Right lobe of liver (tissue), 4 donors: ENCODE measurements at regions not wholly inside any gene's neighbourhood (a gene's known extent, or its start where the extent isn't known, plus 50 kb on each side); places are given as distances from the start of the nearest gene placed in this dataset.

Experiments used
- POLR2A ChIP-seq: fragments of 450-650 bp; IDR thresholded peaks from one replicate; pipeline ENCODE4 v1.6.1; 2017; ENCODE audit warnings: antibody characterized with exemption, mild to moderate bottlenecking
- TF ChIP-seq, protein P1 (sequence below), 4 donors: fragments of 200-600 bp in 3 of 4; fragments of 450-650 bp in 1 of 4; IDR thresholded peaks; one replicate each; pipeline versions ENCODE4 v1.5.1 to v1.8.0; 2016 to 2022; ENCODE audit warnings: antibody characterized with exemption in 4 of 4, mild to moderate bottlenecking in 2 of 4
- donor health status: DM: no; HTN: no; CAD: no.
- donor health status: DM: no; HTN: no; CAD: no.
- donor health status: DM: no; HTN: yes; CAD: no.

- TF ChIP-seq POLR2A = no peak
- TF ChIP-seq, protein P1, sequence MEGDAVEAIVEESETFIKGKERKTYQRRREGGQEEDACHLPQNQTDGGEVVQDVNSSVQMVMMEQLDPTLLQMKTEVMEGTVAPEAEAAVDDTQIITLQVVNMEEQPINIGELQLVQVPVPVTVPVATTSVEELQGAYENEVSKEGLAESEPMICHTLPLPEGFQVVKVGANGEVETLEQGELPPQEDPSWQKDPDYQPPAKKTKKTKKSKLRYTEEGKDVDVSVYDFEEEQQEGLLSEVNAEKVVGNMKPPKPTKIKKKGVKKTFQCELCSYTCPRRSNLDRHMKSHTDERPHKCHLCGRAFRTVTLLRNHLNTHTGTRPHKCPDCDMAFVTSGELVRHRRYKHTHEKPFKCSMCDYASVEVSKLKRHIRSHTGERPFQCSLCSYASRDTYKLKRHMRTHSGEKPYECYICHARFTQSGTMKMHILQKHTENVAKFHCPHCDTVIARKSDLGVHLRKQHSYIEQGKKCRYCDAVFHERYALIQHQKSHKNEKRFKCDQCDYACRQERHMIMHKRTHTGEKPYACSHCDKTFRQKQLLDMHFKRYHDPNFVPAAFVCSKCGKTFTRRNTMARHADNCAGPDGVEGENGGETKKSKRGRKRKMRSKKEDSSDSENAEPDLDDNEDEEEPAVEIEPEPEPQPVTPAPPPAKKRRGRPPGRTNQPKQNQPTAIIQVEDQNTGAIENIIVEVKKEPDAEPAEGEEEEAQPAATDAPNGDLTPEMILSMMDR (IDR thresholded peaks at IDR 0.05) = no peak
Observed at GRCh38 chr3:64925575-64925974, 237.8 kb upstream of the ADAMTS9 start.
